Stomach (tissue), 8 donors: ENCODE measurements at regions not wholly inside any gene's neighbourhood (a gene's known extent, or its start where the extent isn't known, plus 50 kb on each side); places are given as distances from the start of the nearest gene placed in this dataset.

Experiments
- DNase-seq, 2 donors: peaks; one replicate each; pipeline versions ENCODE4 v3.0.0 to v3.0.0-alpha.2; 2013 to 2019
- H3K27ac ChIP-seq, 5 donors: fragments of 200-600 bp in 4 of 5; sonication (generic) in 4 of 5; one replicate each; pipeline ENCODE4 v1.5.1; 2013 to 2019; ENCODE audit warnings: mild to moderate bottlenecking in 1 of 5, moderate library complexity in 1 of 5
- H3K27me3 ChIP-seq, 3 donors: fragments of 200-600 bp; sonication (generic); one replicate each; pipeline ENCODE4 v1.5.1; 2017 to 2019; ENCODE audit warnings: mixed run types in 1 of 3
- H3K36me3 ChIP-seq, 4 donors: fragments of 200-600 bp; sonication (generic); 1 replicate in 3 of 4; 2 replicates in 1 of 4; pipeline ENCODE4 v1.5.1; 2016 to 2019
- H3K4me1 ChIP-seq, 4 donors: fragments of 200-600 bp; sonication (generic); one replicate each; pipeline ENCODE4 v1.5.1; 2016 to 2019
- H3K4me3 ChIP-seq, 4 donors: fragments of 200-600 bp; sonication (generic) in 3 of 4; one replicate each; pipeline ENCODE4 v1.5.1; 2016 to 2019; ENCODE audit warnings: mild to moderate bottlenecking in 1 of 4
- H3K9me3 ChIP-seq, 4 donors: fragments of 200-600 bp; sonication (generic); one replicate each; pipeline ENCODE4 v1.5.1; 2016 to 2019
- CTCF ChIP-seq, 7 experiments: fragments of 450-650 bp in 4 of 7; fragments of 200-600 bp in 3 of 7; sonication (generic) in 3 of 7; IDR thresholded peaks; one replicate each; pipeline ENCODE4 v1.5.1; 2016 to 2019; ENCODE audit warnings: antibody characterized with exemption in 7 of 7, control low read depth in 2 of 7, mild to moderate bottlenecking in 1 of 7
- EP300 ChIP-seq: sonication (generic); formaldehyde crosslinking; IDR thresholded peaks from one replicate; pipeline ENCODE4 v1.6.1; 2017; ENCODE audit warnings: antibody characterized with exemption
- POLR2A ChIP-seq, 4 donors: fragments of 450-650 bp; IDR thresholded peaks; one replicate each; pipeline ENCODE4 v1.6.1; 2016; ENCODE audit warnings: antibody characterized with exemption in 4 of 4, control low read depth in 2 of 4, mild to moderate bottlenecking in 1 of 4, moderate library complexity in 1 of 4
- POLR2AphosphoS5 ChIP-seq, 3 donors: sonication (generic); formaldehyde crosslinking; IDR thresholded peaks; one replicate each; pipeline ENCODE4 v1.6.1; 2016; ENCODE audit warnings: antibody characterized with exemption in 3 of 3
- WGBS, 5 donors: extraction: QIAGEN DNeasy Blood & Tissue Kit in 3 of 5; methylation state at CpG; one replicate each; pipeline versions ENCODE4 v1.1.5 to v1.1.7; 2013 to 2018; 5-methylcytosine and 5-hydroxymethylcytosine counted together
- intact Hi-C: fragments of 100-400 bp; cut with DNase I; formaldehyde crosslinking; loops from one replicate; pipeline ENCODE4 v1.15.1; 2023; ENCODE audit warnings: low total_unique reads
- donor health status: healthy with polysubstance abuse.
- donor health status: Bipolar disorder and iron deficiency.
- donor health status: healthy.

- intact Hi-C loops = no loop called here
- WGBS, 5 donors = 79 to 100% (median 89%) methylated on average over 1 of the region's 1 CpG
- H3K4me3 ChIP-seq = no peak overlapping the region
- no peaks in the 10 kb centered on the region for H3K4me1 ChIP-seq
- H3K9me3 ChIP-seq = peaks cover 3 to 77% (median 37%) of the 10 kb centered on the region in 4 donors
- peaks cover 0 to 21% (median 2%) of the 10 kb centered on the region in 4 donors for H3K36me3 ChIP-seq
- TF ChIP-seq POLR2A (IDR thresholded peaks at IDR 0.05) (no peak), POLR2AphosphoS5 (IDR thresholded peaks at IDR 0.05) (no peak), CTCF (IDR thresholded peaks at IDR 0.05) (no peak), EP300 (no peak)
- H3K27ac ChIP-seq = no peak overlapping the region
- H3K27me3 ChIP-seq = no peaks in the 10 kb centered on the region
- DNase-seq = no peak
These were observed 124.1 kb upstream of the SPIN4 start for GRCh38 chrX:63475200-63475599.

GRCh38 chrX:63471004-63471403 is 119.9 kb upstream of the SPIN4 start:
- DNase-seq = no peak
- Histone ChIP-seq H3K27ac (no peak overlapping the region), H3K4me3 (no peak overlapping the region), H3K4me1 (no peaks in the 10 kb centered on the region), H3K9me3 (peaks cover 3 to 87% (median 43%) of the 10 kb centered on the region in 4 donors), H3K36me3 (peaks cover 0 to 12% (median 0%) of the 10 kb centered on the region in 4 donors), H3K27me3 (no peaks in the 10 kb centered on the region)
- WGBS, 5 donors = 75 to 89% (median 84%) methylated on average over 1 of the region's 1 CpG
- intact Hi-C loops = no loop called here
- TF ChIP-seq CTCF (IDR thresholded peaks at IDR 0.05) (no peak), EP300 (no peak), POLR2AphosphoS5 (IDR thresholded peaks at IDR 0.05) (no peak), POLR2A (IDR thresholded peaks at IDR 0.05) (no peak)

GRCh38 chrX:63470506-63470905 is 119.4 kb upstream of the SPIN4 start:
- intact Hi-C loops = no loop called here
- no peak for TF ChIP-seq EP300
- no peak for TF ChIP-seq POLR2A (IDR thresholded peaks at IDR 0.05)
- TF ChIP-seq POLR2AphosphoS5 (IDR thresholded peaks at IDR 0.05) = no peak
- TF ChIP-seq CTCF (IDR thresholded peaks at IDR 0.05) = no peak
- H3K4me3 ChIP-seq = no peak overlapping the region
- peaks cover 0 to 10% (median 0%) of the 10 kb centered on the region in 4 donors for H3K36me3 ChIP-seq
- no peak overlapping the region for H3K27ac ChIP-seq
- no peaks in the 10 kb centered on the region for H3K4me1 ChIP-seq
- H3K27me3 ChIP-seq = no peaks in the 10 kb centered on the region
- peaks cover 3 to 82% (median 38%) of the 10 kb centered on the region in 4 donors for H3K9me3 ChIP-seq
- DNase-seq = no peak
- 83 to 98% (median 95%) methylated on average over 4 of the region's 4 CpGs for WGBS, 5 donors

GRCh38 chrX:63466690-63467089 is 115.6 kb upstream of the SPIN4 start:
- no peaks in the 10 kb centered on the region for H3K27me3 ChIP-seq
- 62 to 80% (median 78%) methylated on average over 4 of the region's 4 CpGs for WGBS, 5 donors
- no peak overlapping the region for H3K27ac ChIP-seq
- no peak for TF ChIP-seq EP300
- no peak for DNase-seq
- intact Hi-C loops = no loop called here
- no peaks in the 10 kb centered on the region for H3K4me1 ChIP-seq
- no peak overlapping the region for H3K4me3 ChIP-seq
- H3K36me3 ChIP-seq = peaks cover 0 to 4% (median 0%) of the 10 kb centered on the region in 4 donors
- peaks cover 0 to 50% (median 21%) of the 10 kb centered on the region in 4 donors for H3K9me3 ChIP-seq

- TF ChIP-seq POLR2AphosphoS5 (IDR thresholded peaks at IDR 0.05) = no peak
- no peak for TF ChIP-seq CTCF (IDR thresholded peaks at IDR 0.05)
- no peak for TF ChIP-seq EP300
- no peak for TF ChIP-seq POLR2A (IDR thresholded peaks at IDR 0.05)
- no peak overlapping the region for H3K4me3 ChIP-seq
These were observed 107.8 kb upstream of the SPIN4 start for GRCh38 chrX:63458981-63459380.

More at GRCh38 chrX:63458981-63459380, 107.8 kb upstream of the SPIN4 start:
- Histone ChIP-seq H3K9me3 (peaks cover 0 to 13% (median 1%) of the 10 kb centered on the region in 4 donors), H3K27ac (no peak overlapping the region), H3K27me3 (no peaks in the 10 kb centered on the region), H3K36me3 (no peaks in the 10 kb centered on the region), H3K4me1 (no peaks in the 10 kb centered on the region)
- 36 to 76% (median 58%) methylated on average over 1 of the region's 1 CpG for WGBS, 5 donors
- intact Hi-C loops = no loop called here
- DNase-seq = no peak
